G401 (cell line): ENCODE measurements at regions not wholly inside any gene's neighbourhood (a gene's known extent, or its start where the extent isn't known, plus 50 kb on each side); places are given as distances from the start of the nearest gene placed in this dataset.

Experiments
- DNase-seq: peaks from one replicate; pipeline ENCODE4 v3.0.0-alpha.2; 2015; ENCODE audit warnings: low spot score
- in situ Hi-C: cut with HindIII; loops from 2 replicates; pipeline ENCODE4 v1.10.0; 2016; ENCODE audit warnings: low sequenced_read_pairs, mixed read lengths

GRCh38 chr14:98456231-98456630 lies 815.8 kb downstream of the BCL11B start:
- in situ Hi-C loops, result no loop called here

GRCh38 chr14:98458702-98459101 lies 813.3 kb downstream of the BCL11B start:
- in situ Hi-C loops, result no loop called here
- DNase-seq, result no peak

More at GRCh38 chr14:98456231-98456630, 815.8 kb downstream of the BCL11B start:
- DNase-seq, result no peak

GRCh38 chr14:98462908-98463307 lies 809.1 kb downstream of the BCL11B start:
- in situ Hi-C loops, result no loop called here
- no peak for DNase-seq

GRCh38 chr14:98466807-98467206 lies 805.2 kb downstream of the BCL11B start:
- DNase-seq, result no peak
- in situ Hi-C loops, result no loop called here

- in situ Hi-C loops, result no loop called here
- DNase-seq, result no peak
Observed at GRCh38 chr14:98470663-98471062, 801.3 kb downstream of the BCL11B start.

- in situ Hi-C loops, result no loop called here
- no peak for DNase-seq
Observed at GRCh38 chr14:98474900-98475299, 797.1 kb downstream of the BCL11B start.

- DNase-seq, result no peak
- in situ Hi-C loops, result no loop called here
Observed at GRCh38 chr14:98477935-98478334, 794.1 kb downstream of the BCL11B start.

- in situ Hi-C loops, result no loop called here
- no peak for DNase-seq
Observed at GRCh38 chr14:98489115-98489514, 782.9 kb downstream of the BCL11B start.

- no peak for DNase-seq
- in situ Hi-C loops, result no loop called here
Observed at GRCh38 chr14:98494582-98494981, 777.4 kb downstream of the BCL11B start.

- in situ Hi-C loops, result no loop called here
- DNase-seq, result no peak
Observed at GRCh38 chr14:98498019-98498885, 773.7 kb downstream of the BCL11B start.

- in situ Hi-C loops, result no loop called here
- no peak for DNase-seq
Observed at GRCh38 chr14:98501335-98501734, 770.7 kb downstream of the BCL11B start.

GRCh38 chr14:98501836-98502235 lies 770.2 kb downstream of the BCL11B start:
- in situ Hi-C loops, result no loop called here
- no peak for DNase-seq

GRCh38 chr14:98503086-98503815 lies 768.7 kb downstream of the BCL11B start:
- in situ Hi-C loops, result no loop called here

GRCh38 chr14:98507264-98507663 lies 764.7 kb downstream of the BCL11B start:
- DNase-seq, result no peak
- in situ Hi-C loops, result no loop called here

More at GRCh38 chr14:98503086-98503815, 768.7 kb downstream of the BCL11B start:
- no peak for DNase-seq

GRCh38 chr14:98510392-98510791 lies 761.6 kb downstream of the BCL11B start:
- in situ Hi-C loops, result no loop called here
- DNase-seq, result no peak

GRCh38 chr14:98512501-98513251 lies 759.3 kb downstream of the BCL11B start:
- DNase-seq, result no peak
- in situ Hi-C loops, result no loop called here

GRCh38 chr14:98513558-98513957 lies 758.4 kb downstream of the BCL11B start:
- DNase-seq, result no peak
- in situ Hi-C loops, result no loop called here

- no peak for DNase-seq
- in situ Hi-C loops, result no loop called here
Observed at GRCh38 chr14:98514016-98514415, 758.0 kb downstream of the BCL11B start.

- in situ Hi-C loops, result no loop called here
- DNase-seq, result no peak
Observed at GRCh38 chr14:98536256-98536655, 735.7 kb downstream of the BCL11B start.

GRCh38 chr14:98542316-98542715 lies 729.7 kb downstream of the BCL11B start:
- in situ Hi-C loops, result no loop called here
- no peak for DNase-seq
